Neural cell (in vitro differentiated cells): ENCODE measurements at regions not wholly inside any gene's neighbourhood (a gene's known extent, or its start where the extent isn't known, plus 50 kb on each side); places are given as distances from the start of the nearest gene placed in this dataset.

Experiments used
- H2AFZ ChIP-seq: fragments of 200-600, 300-800 bp; sonication (generic), shearing (Covaris generic); 2 replicates; pipeline ENCODE4 v1.6.0; 2014; ENCODE audit warnings: low read depth, mild to moderate bottlenecking, antibody characterized with exemption, low read length, moderate library complexity
- H3F3A ChIP-seq: fragments of 200-600 bp; shearing (Covaris generic); 2 replicates; pipeline ENCODE4 v1.6.1; 2016; ENCODE audit warnings: mild to moderate bottlenecking, moderate library complexity, mixed read lengths, antibody characterized with exemption, low read length; ENCODE audit not compliant: insufficient read depth, poor library complexity, severe bottlenecking
- H3K27ac ChIP-seq: fragments of 200-600, 300-800 bp; sonication (generic), shearing (Covaris generic); 2 replicates; pipeline ENCODE4 v1.5.1; 2014; ENCODE audit warnings: mild to moderate bottlenecking, low read length, moderate library complexity
- H3K27me3 ChIP-seq: fragments of 300-800, 200-600 bp; sonication (generic), shearing (Covaris generic); 2 replicates; pipeline ENCODE4 v1.6.0; 2014; ENCODE audit warnings: mild to moderate bottlenecking, low read depth, low read length, moderate library complexity; ENCODE audit not compliant: insufficient read depth
- H3K36me3 ChIP-seq: fragments of 300-800, 200-600 bp; sonication (generic), shearing (Covaris generic); 2 replicates; pipeline ENCODE4 v1.5.1; 2014; ENCODE audit warnings: mild to moderate bottlenecking, antibody characterized with exemption, low read length, moderate library complexity; ENCODE audit not compliant: insufficient read depth
- H3K4me2 ChIP-seq: fragments of 300-800, 200-600 bp; sonication (generic), shearing (Covaris generic); 2 replicates; pipeline ENCODE4 v1.6.0; 2014; ENCODE audit warnings: mild to moderate bottlenecking, low read length
- H3K4me3 ChIP-seq: fragments of 300-800, 200-600 bp; sonication (generic), shearing (Covaris generic); 2 replicates; pipeline ENCODE4 v1.5.1; 2014; ENCODE audit warnings: mild to moderate bottlenecking, low read length, moderate library complexity
- H3K79me2 ChIP-seq: fragments of 200-600 bp; shearing (Covaris generic); replicated peaks from 2 replicates; pipeline ENCODE4 v1.6.0; 2014; ENCODE audit warnings: mild to moderate bottlenecking, low read length, moderate library complexity; ENCODE audit not compliant: insufficient read depth
- H3K9ac ChIP-seq: fragments of 300-800, 200-600 bp; sonication (generic), shearing (Covaris generic); 2 replicates; pipeline ENCODE4 v1.6.1; 2016; ENCODE audit warnings: mild to moderate bottlenecking, low read length, mixed read lengths
- H3K9me2 ChIP-seq: fragments of 200-600 bp; shearing (Covaris generic); 2 replicates; pipeline ENCODE4 v1.6.1; 2016; ENCODE audit warnings: mild to moderate bottlenecking, low read length, mixed read lengths; ENCODE audit not compliant: insufficient read depth
- H3K9me3 ChIP-seq: fragments of 200-600, 300-800 bp; sonication (generic), shearing (Covaris generic); 2 replicates; pipeline ENCODE4 v1.6.1; 2016; ENCODE audit warnings: mild to moderate bottlenecking, mixed run types, low read length, moderate library complexity, mixed read lengths
- H4K20me1 ChIP-seq: fragments of 200-600 bp; shearing (Covaris generic); 2 replicates; pipeline ENCODE4 v1.6.1; 2016; ENCODE audit warnings: mild to moderate bottlenecking, mixed run types; ENCODE audit not compliant: insufficient read depth
- CTCF ChIP-seq: fragments of 450-650 bp; IDR thresholded peaks from 2 replicates; pipeline ENCODE4 v1.5.1; 2014; ENCODE audit warnings: antibody characterized with exemption, mild to moderate bottlenecking, moderate library complexity; ENCODE audit not compliant: poor library complexity, severe bottlenecking
- EP300 ChIP-seq: fragments of 450-650 bp; conservative IDR thresholded peaks from 2 replicates; pipeline ENCODE4 v1.6.1; 2014; ENCODE audit warnings: antibody characterized with exemption, mild to moderate bottlenecking, moderate library complexity; ENCODE audit not compliant: poor library complexity, severe bottlenecking
- EZH2 ChIP-seq: fragments of 200-600, 300-800 bp; shearing (Covaris generic), sonication (generic); IDR thresholded peaks from 2 replicates; pipeline ENCODE4 v1.6.1; 2014; ENCODE audit warnings: antibody characterized with exemption, low read length, borderline replicate concordance, mild to moderate bottlenecking; ENCODE audit not compliant: insufficient read depth, poor library complexity, severe bottlenecking
- MXI1 ChIP-seq: fragments of 450-650 bp; conservative IDR thresholded peaks from 2 replicates; pipeline ENCODE4 v1.6.1; 2014; ENCODE audit warnings: antibody characterized with exemption, mild to moderate bottlenecking; ENCODE audit not compliant: poor library complexity, severe bottlenecking
- POLR2AphosphoS5 ChIP-seq: IDR thresholded peaks from 2 replicates; pipeline ENCODE4 v1.6.1; 2012
- RAD21 ChIP-seq: fragments of 450-650 bp; conservative IDR thresholded peaks from 2 replicates; pipeline ENCODE4 v1.6.1; 2014; ENCODE audit warnings: antibody characterized with exemption, mild to moderate bottlenecking, moderate library complexity
- REST ChIP-seq: IDR thresholded peaks from 2 replicates; pipeline ENCODE4 v1.6.1; 2012; ENCODE audit warnings: borderline replicate concordance
- SMC3 ChIP-seq: fragments of 450-650 bp; conservative IDR thresholded peaks from 2 replicates; pipeline ENCODE4 v1.6.1; 2014; ENCODE audit warnings: antibody characterized with exemption, mild to moderate bottlenecking, moderate library complexity; ENCODE audit not compliant: poor library complexity
- TAF1 ChIP-seq: IDR thresholded peaks from 2 replicates; pipeline ENCODE4 v1.6.1; 2012; ENCODE audit warnings: low read depth

GRCh38 chr1:14228677-14229076, 369.8 kb upstream of the KAZN start:
- Histone ChIP-seq H3K27me3 (no peaks in the 10 kb centered on the region), H3K4me3 (no peak overlapping the region), H3K27ac (no peak overlapping the region), H3K9ac (no peak overlapping the region), H3K79me2 (no peaks in the 10 kb centered on the region), H3K36me3 (no peaks in the 10 kb centered on the region), H3K4me2 (no peak overlapping the region), H3F3A (no peaks in the 10 kb centered on the region), H3K9me2 (no peaks in the 10 kb centered on the region), H4K20me1 (no peaks in the 10 kb centered on the region), H3K9me3 (no peaks in the 10 kb centered on the region), H2AFZ (no peak overlapping the region)
- TF ChIP-seq MXI1 (no peak), EP300 (no peak), RAD21 (no peak), TAF1 (no peak), REST (no peak), EZH2 (no peak), SMC3 (no peak), CTCF (no peak), POLR2AphosphoS5 (no peak)

- no peaks in the 10 kb centered on the region for H3K9me3 ChIP-seq
- no peak overlapping the region for H2AFZ ChIP-seq
- TF ChIP-seq CTCF (no peak), SMC3 (no peak), RAD21 (no peak), TAF1 (no peak), EP300 (no peak), REST (no peak), POLR2AphosphoS5 (no peak), EZH2 (no peak), MXI1 (no peak)
- H3F3A ChIP-seq: no peaks in the 10 kb centered on the region
- no peaks in the 10 kb centered on the region for H3K9me2 ChIP-seq
- no peaks in the 10 kb centered on the region for H3K79me2 ChIP-seq
- no peaks in the 10 kb centered on the region for H3K36me3 ChIP-seq
- no peaks in the 10 kb centered on the region for H4K20me1 ChIP-seq
- H3K4me2 ChIP-seq: no peak overlapping the region
- no peak overlapping the region for H3K9ac ChIP-seq
- H3K27me3 ChIP-seq: no peaks in the 10 kb centered on the region
- no peak overlapping the region for H3K27ac ChIP-seq
- H3K4me3 ChIP-seq: no peak overlapping the region
Observed at GRCh38 chr1:14233510-14233909, 365.0 kb upstream of the KAZN start.
